C4-2B (cell line): ENCODE measurements at regions not wholly inside any gene's neighbourhood (a gene's known extent, or its start where the extent isn't known, plus 50 kb on each side); places are given as distances from the start of the nearest gene placed in this dataset.

Source experiments
- H3K27ac ChIP-seq: fragments of 450-650 bp; 2 replicates; pipeline ENCODE4 v1.5.1; 2017
- CTCF ChIP-seq: fragments of 450-650 bp; conservative IDR thresholded peaks from 2 replicates; pipeline ENCODE4 v1.5.1; 2017; ENCODE audit warnings: mild to moderate bottlenecking
- ZFX ChIP-seq: fragments of 450-650 bp; IDR thresholded peaks from 2 replicates; pipeline ENCODE4 v1.6.1; 2017

GRCh38 chr13:52975969-52976368, 52.6 kb upstream of the OLFM4 start:
- TF ChIP-seq CTCF (no peak), ZFX (no peak)
- no peak overlapping the region for H3K27ac ChIP-seq

GRCh38 chr13:52975161-52975560, 53.5 kb upstream of the OLFM4 start:
- H3K27ac ChIP-seq, result no peak overlapping the region
- TF ChIP-seq CTCF (no peak), ZFX (no peak)

DNA sequence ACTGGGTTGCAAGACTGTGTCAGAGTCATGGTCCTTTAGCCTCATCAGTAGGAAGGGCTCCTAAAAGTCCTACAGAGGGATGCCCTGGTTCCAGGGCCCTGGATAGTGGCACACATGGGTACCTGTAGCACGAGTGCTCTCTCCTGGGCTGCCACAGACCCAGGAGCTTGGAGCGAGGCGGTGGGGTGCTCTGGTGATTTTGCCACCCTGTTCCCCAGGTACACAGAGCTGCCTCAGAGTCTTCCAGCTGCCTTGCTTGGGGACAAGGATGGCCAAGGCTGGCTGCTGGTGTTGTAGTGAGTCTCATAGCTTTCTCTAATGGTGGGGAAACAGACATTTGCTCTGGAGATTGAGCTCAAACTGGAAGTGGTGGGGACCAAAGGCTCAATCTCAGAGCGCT, 53.9 kb upstream of the OLFM4 start:
- H3K27ac ChIP-seq, result no peak overlapping the region
- TF ChIP-seq ZFX (no peak), CTCF (no peak)

- no peak overlapping the region for H3K27ac ChIP-seq
- TF ChIP-seq ZFX (no peak), CTCF (no peak)
Observed at GRCh38 chr13:52969373-52969772, 59.2 kb upstream of the OLFM4 start.

GRCh38 chr13:52968074-52968700, 60.4 kb upstream of the OLFM4 start:
- H3K27ac ChIP-seq, result no peak overlapping the region
- TF ChIP-seq CTCF (peak; percentile 95), ZFX (no peak)

GRCh38 chr13:52961987-52962386, 66.6 kb upstream of the OLFM4 start:
- TF ChIP-seq CTCF (no peak), ZFX (no peak)
- H3K27ac ChIP-seq, result no peak overlapping the region

DNA sequence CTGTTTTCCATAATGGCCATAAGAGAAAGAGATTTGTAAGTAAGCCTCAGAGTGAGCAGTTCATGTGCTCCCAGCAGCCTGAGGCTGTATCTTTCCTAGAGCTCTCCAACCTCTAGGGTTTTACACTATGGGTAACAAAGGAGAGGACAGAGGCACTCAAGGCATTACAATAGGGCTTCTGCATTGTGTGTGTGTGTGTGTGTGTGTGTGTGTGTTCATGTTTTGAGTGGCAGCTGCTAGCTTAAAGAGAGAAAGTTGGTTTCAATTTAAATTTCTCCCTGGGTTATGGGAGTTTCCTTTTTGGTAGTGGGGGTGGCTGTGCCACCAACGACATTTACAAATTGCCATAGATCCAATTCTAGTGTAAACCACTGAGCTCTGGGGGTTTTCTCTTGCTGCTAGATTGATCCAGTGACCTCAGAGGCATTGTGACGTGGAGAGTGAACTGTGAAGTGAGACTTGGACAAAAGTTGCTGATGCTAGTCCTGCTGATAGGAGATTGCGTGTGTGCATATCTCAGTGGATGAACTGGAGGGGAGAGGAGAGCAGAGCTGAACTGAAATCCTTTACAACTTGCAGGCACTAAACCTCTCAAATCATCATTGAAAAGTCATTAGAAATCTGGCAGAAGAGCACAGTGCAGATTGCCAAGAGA, 67.2 kb upstream of the OLFM4 start:
- TF ChIP-seq CTCF, result no peak
- TF ChIP-seq ZFX, result no peak
- H3K27ac ChIP-seq, result no peak overlapping the region
